ENCODE measurements at regions not wholly inside any gene's neighbourhood (a gene's known extent, or its start where the extent isn't known, plus 50 kb on each side); places are given as distances from the start of the nearest gene placed in this dataset.

GRCh38 chr6:14910692-14911547 is 334.9 kb upstream of the JARID2 start:
- no peak for DNase-seq

DNA sequence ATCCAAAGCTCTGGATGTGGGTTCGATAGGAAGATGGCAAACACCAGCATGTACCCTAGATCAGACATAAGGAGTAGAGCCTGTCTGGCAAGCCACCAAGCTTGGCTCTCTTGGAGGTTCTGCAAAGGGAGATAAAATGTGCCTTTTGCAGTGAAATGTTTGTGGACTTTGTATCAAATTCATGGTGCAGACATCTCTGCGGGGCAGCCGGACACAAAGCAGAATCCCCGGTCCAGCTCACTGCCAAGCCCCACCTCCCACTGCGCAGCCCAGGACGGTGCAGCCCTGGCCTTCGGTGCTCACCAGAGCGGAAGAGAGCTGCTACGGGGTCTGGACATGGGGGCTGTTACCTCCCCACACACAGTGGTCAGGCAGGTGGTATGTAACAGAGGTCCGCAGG is 333.6 kb upstream of the JARID2 start:
- no peak for DNase-seq

GRCh38 chr6:14912706-14913105 is 333.2 kb upstream of the JARID2 start:
- DNase-seq: no peak

DNA sequence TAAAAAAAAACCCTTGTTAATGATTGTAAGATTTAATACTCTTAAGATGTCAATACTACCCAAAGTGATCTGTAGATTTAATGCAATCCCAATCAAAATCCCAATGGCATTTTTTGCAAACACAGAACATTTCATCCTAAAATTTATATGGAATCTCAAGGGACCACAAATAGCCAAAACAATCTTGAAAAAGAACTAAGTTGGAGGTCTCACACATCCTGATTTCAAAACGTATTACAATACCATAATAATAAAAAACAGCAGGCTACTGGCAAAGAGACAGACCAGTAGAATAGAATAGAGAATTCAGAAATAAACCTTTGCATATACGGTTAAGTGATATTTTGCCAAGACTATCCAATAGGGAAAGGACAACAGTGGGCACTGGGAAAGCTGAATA is 331.9 kb upstream of the JARID2 start:
- DNase-seq: no peak

DNA sequence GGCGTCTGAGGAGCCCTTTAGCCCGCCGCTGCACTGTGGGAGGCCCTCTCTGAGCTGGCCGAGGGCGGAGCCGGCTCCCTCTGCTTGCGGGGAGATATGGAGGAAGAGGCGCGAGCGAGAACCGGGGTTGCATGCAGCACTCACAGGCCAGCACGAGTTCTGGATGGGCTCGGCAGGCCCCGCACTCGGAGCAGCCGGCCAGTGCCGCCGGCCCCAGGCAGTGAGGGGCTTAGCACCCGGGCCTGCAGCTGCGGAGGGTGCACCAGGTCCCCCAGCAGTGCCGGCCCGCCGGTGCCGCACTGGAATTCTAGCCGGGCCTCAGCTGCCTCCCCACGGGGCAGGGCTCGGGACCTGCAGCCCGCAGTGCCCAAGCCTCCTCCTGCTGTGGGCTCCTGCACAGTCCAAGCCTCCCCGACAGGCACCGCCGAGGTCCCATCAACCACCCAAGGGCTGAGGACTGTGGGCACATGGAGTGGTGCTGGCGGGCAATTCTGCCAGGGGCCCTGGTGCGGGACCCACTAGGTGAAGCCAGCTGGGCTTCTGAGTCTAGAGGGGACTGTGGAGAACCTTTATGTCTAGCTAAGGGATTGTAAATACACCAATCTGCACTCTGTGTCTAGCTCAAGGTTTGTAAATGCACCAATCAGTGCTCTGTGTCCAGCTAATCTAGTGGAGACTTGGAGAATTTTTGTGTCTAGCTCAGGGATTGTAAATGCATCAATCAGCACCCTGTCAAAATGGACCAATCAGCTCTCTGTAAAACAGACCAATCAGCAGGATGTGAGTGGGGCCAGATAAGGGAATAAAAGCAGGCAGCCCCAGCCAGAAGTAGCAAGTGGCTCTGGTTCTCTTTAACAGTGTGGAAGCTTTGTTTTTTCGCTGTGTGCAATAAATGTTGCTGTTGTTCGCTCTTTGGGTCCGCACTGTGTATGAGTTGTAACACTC is 329.7 kb upstream of the JARID2 start:
- DNase-seq: no peak

DNA sequence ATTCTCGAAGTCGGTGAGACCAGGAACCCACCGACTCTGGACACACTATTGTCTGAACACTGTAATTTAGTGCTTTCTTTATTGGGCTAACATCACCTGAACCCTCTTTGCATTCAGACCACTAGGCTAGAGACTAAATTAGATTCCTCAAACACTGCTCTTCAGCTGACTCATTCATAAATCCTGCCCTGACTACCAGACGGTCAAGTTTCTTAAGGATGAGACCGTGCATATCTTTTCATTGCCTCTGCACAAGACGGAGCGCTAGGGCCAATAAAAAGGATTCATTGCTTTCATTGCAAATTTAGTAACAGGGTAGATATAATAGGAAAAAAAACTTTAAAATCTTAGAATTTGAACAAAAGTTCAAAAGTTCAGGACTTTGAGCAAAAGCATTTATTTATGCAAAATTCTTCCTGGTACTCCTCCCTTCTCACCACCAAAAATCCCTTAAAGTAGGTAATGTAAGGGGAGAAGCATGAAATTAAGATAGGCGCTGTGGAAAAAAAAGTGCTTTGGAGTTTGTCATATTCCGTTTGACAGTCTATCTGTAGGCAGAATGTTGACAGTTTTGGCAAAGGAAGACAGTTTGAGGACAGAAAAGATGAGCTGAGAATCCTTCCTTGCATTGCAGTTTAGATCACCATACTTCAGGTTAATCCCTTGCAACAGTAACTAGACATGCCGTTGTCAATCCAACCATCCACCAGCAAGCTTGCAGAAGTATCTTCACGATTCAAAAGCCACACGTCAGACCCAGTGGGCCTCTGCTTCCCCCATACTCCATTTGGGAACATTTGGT is 328.6 kb upstream of the JARID2 start:
- DNase-seq: no peak

- DNase-seq: no peak
These were observed 327.5 kb upstream of the JARID2 start for GRCh38 chr6:14918200-14918907.

GRCh38 chr6:14919038-14919670 is 326.7 kb upstream of the JARID2 start:
- DNase-seq: no peak

- DNase-seq: no peak
These were observed 325.6 kb upstream of the JARID2 start for GRCh38 chr6:14920276-14920675.

DNA sequence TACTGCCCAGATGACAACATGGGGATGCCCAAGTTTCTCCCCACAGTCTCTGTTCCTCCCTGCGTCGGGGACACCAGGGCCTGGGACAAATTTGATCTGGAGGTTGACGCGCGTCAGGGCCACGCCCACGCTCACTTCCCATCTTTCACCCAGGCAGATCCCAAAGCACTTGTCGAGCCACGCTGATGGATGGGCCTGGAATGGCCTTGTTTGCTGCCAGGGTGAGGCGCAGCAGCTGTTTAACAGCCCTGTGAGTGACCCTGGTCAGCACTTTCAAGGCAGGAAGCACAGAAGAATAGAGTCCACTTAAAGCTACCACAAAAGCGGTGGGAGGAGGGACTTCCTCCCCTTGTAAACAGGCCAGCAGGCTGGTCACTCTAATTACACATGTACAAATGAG is 324.7 kb upstream of the JARID2 start:
- DNase-seq: no peak

DNA sequence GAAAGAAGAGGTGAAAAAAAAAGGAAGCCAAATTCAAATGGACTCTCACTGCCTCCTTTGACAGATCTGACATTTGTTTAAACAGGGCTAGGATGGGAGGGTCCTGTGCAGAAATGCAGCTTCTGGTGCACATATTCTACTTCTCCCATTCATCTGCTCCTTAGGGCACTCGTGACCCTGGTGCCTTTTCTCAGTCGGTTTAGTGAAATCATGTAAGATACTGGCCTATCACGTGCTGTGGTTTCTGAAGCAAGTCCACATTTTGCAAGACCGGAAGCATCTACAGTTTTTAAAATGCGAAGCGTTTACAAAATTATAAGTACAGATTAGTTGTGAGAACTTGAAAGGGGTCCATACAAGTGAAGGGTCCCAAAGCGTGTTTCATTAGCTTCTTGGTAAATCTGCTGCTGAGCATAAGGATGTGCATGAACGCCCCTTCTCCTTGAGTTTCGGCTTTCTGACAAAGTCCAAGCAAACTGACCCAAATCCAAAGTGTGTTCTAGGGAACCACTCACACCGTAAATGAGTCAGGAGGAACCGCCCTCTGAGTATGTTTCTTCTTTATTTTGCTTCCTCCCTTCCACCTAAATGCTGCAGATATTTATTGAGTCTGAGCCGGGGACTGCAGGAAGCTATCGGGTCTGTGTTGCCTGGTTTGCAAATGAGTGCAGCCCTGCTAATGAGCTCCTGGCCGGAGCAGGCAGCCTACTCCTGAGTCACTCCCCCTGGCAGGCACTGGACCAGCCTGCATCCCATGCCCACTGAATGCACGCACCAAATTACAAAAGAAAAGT is 323.8 kb upstream of the JARID2 start:
- DNase-seq: no peak

DNA sequence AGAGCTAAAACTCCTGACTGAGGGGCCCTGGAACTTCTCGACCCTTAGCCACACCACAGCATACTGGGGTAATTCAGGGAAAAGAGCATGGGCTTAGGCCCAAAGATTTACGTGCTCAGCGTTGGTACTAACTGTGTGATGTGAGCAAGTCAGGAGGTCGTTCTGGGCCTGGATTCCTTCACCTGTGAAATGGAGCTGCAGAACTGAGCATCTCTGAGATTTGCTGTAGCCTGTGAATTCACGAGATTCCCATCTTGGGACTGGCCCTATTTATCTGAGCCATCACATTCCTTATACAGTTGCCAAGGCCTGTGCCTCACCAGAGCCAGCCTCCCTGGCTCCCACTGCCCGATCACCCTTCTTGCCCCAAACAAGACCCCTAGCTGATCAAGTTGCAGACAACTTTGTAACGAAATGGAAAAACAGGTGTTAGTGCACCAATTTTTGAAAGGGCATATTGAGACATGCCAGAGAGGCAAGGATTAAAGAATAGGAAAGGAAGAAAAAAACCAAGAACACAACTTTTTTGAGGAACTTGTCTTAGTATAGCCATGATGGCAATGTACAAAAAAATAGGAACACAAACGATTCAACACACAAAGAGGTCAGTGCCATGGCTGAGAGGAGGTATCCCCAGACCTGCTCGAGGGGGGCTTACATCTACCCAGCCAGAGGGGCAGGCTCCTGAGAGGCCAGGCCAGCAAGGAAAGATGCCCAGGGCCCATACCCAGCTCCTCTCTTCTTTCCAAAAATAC is 323.0 kb upstream of the JARID2 start:
- no peak for DNase-seq

GRCh38 chr6:14924126-14925024 is 321.5 kb upstream of the JARID2 start:
- no peak for DNase-seq

DNA sequence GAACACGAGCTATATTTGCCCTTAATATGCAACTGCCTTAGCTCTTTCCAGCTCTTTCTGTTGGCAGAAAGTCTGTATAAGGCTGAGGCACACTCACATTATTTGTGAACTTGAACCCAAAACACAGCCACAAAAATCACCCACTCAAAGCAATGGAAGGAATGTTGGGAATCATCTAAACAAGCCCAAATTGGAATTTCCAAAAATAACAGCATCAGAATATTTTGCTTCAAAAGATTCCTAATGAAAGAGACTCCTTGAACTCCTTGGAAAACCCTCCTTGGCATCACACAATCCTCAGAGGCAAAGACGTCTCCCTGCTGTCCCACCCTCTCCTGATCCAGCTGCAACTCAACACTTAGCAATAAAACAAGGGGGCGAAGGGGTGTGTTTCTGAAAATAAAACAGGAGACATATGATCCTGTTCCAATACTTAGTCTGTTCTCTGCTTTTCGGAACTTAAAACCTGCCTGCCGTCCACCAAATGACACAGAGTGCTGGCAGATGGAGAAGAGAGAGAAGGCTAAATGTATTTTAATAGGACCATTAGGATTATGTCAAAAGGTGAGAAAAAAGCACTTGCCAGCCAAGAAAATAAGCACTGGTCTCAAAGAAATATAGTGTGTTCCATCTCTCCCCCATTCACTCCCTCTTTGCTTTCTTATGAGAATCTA is 320.7 kb upstream of the JARID2 start:
- DNase-seq: no peak

- DNase-seq: no peak
These were observed 320.2 kb upstream of the JARID2 start for GRCh38 chr6:14925699-14926026.

DNA sequence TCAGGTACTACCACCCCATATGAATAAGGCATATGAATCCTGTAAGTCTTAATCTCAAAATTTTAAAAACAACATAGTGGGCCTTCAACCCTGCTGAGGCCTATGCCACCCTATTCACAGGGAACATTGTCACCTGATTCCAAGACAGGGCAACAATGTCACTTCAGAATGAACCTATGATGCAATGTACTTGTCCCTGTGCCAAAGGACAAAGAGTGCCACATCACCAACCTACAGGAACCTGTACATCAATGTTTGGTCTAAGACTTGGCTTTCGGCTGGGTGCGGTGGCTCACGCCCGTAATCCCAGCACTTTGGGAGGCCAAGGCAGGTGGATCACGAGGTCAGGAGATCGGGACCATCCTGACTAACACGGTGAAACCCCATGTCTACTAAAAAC is 318.5 kb upstream of the JARID2 start:
- no peak for DNase-seq

DNA sequence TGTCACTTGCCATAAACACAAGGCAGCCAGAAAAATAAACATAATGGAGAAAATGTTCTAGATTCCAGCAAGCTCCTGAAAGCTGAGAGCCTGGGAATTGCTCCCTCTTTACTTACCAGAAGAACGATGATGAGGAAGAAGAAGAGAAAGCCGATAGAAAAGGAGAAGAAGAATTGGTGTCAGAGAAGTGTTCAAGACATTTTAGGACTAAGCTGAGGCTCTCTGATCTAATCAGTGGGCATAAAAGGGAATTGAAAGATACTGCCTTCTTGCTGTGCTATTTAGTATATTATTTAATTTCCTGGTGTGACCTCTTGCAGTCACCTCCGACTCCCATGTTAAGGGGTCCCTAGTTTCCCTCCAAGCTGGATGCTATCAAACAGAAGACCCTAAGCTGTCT is 316.6 kb upstream of the JARID2 start:
- no peak for DNase-seq

GRCh38 chr6:14930366-14930989 is 315.4 kb upstream of the JARID2 start:
- no peak for DNase-seq

Measured in stimulated activated CD4-positive, alpha-beta T cell treated with anti-CD3 and anti-CD28 coated beads, Interleukin-2, amount 100 ng/mL, for 48 hours (primary cell).